ENCODE measurements at regions not wholly inside any gene's neighbourhood (a gene's known extent, or its start where the extent isn't known, plus 50 kb on each side); places are given as distances from the start of the nearest gene placed in this dataset.

- no peaks in the 10 kb centered on the region for H3K9me3 ChIP-seq
- 13% methylated on average over 4 of the region's 4 CpGs for WGBS (ENCODE audit: missing lambda C conversion rate)
- H3K27ac ChIP-seq = no peak overlapping the region
- POLR2A ChIA-PET = no interaction called here
- FAIRE-seq = no peak
- no peak for DNase-seq (ENCODE audit: low read depth in 1 of 2, low spot score in 1 of 2)
- ATAC-seq = no peak
- CTCF ChIA-PET = interaction anchor here (1.7 kb wide), 1 partner anchor 10 kb away, joined by 5 read pairs; no protein-coding TSS in a partner anchor
- no peak overlapping the region for H3K4me2 ChIP-seq
- no peaks in the 10 kb centered on the region for H3K4me1 ChIP-seq
- no peak overlapping the region for H3K4me3 ChIP-seq
- TF ChIP-seq MAZ (IDR thresholded peaks at IDR 0.05; ENCODE audit: borderline replicate concordance, low read depth, low read length) (no peak), CEBPB (IDR thresholded peaks at IDR 0.05) (no peak), REST (IDR thresholded peaks at IDR 0.05) (no peak), KDM1A (IDR thresholded peaks at IDR 0.05; ENCODE audit: low read depth) (no peak), CBX2 (IDR thresholded peaks at IDR 0.05; ENCODE audit: borderline replicate concordance, low read depth) (no peak), RFX5 (IDR thresholded peaks at IDR 0.05) (no peak), NR3C1 (IDR thresholded peaks at IDR 0.05) (no peak), ZFP36 (IDR thresholded peaks at IDR 0.05; ENCODE audit: borderline replicate concordance, partially characterized antibody) (no peak), PHF8 (IDR thresholded peaks at IDR 0.05; ENCODE audit: borderline replicate concordance, low read depth) (no peak), GATA3 (IDR thresholded peaks at IDR 0.05; ENCODE audit: borderline replicate concordance) (no peak), ZSCAN20 (CRISPR knock-in tag; IDR thresholded peaks at IDR 0.05) (no peak), FOSB (CRISPR knock-in tag; IDR thresholded peaks at IDR 0.05) (no peak), NFE2L2 (conservative IDR thresholded peaks at IDR 0.05; ENCODE audit: low read length) (no peak), CTCF (IDR thresholded peaks at IDR 0.05) (no peak), EHMT2 (IDR thresholded peaks at IDR 0.05; ENCODE audit: low read depth) (no peak), USF2 (IDR thresholded peaks at IDR 0.05) (no peak), HOXB5 (CRISPR knock-in tag; IDR thresholded peaks at IDR 0.05) (no peak), JUNB (IDR thresholded peaks at IDR 0.05) (no peak)
- TF ChIP-seq, protein P1, sequence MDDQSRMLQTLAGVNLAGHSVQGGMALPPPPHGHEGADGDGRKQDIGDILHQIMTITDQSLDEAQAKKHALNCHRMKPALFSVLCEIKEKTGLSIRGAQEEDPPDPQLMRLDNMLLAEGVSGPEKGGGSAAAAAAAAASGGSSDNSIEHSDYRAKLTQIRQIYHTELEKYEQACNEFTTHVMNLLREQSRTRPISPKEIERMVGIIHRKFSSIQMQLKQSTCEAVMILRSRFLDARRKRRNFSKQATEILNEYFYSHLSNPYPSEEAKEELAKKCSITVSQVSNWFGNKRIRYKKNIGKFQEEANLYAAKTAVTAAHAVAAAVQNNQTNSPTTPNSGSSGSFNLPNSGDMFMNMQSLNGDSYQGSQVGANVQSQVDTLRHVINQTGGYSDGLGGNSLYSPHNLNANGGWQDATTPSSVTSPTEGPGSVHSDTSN (IDR thresholded peaks at IDR 0.05) = no peak
- TF ChIP-seq, protein P2, sequence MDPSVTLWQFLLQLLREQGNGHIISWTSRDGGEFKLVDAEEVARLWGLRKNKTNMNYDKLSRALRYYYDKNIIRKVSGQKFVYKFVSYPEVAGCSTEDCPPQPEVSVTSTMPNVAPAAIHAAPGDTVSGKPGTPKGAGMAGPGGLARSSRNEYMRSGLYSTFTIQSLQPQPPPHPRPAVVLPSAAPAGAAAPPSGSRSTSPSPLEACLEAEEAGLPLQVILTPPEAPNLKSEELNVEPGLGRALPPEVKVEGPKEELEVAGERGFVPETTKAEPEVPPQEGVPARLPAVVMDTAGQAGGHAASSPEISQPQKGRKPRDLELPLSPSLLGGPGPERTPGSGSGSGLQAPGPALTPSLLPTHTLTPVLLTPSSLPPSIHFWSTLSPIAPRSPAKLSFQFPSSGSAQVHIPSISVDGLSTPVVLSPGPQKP (IDR thresholded peaks at IDR 0.05; ENCODE audit: low read depth, low read length) = no peak
Observed at GRCh38 chr5:136526021-136526420, 160.7 kb upstream of the TRPC7 start.

Measured in A549 (cell line).